PC-3 (cell line): ENCODE measurements at regions not wholly inside any gene's neighbourhood (a gene's known extent, or its start where the extent isn't known, plus 50 kb on each side); places are given as distances from the start of the nearest gene placed in this dataset.

Experiments used
- ATAC-seq: fragments of 200-7000 bp; cut with Tn5 transposase; 2 replicates; pipeline ENCODE4 v1.9.1; 2020; ENCODE audit warnings: mild to moderate bottlenecking, moderate library complexity
- BruUV-seq: library from RNA; stranded (reverse); fragments of 400-500 nt; replicated peaks from 2 replicates; lab custom pipeline; 2021; lab: Mats Ljungman, UMichigan
- CTCF ChIA-PET: fragments of 300-600 bp; sonication (Branson Sonifier 250); formaldehyde crosslinking; loops from one replicate; lab custom pipeline; 2022; ENCODE audit warnings: antibody characterized with exemption; lab: Charles Lee
- POLR2A ChIA-PET: fragments of 300-600 bp; sonication (Branson Sonifier 250); formaldehyde crosslinking; loops from one replicate; lab custom pipeline; 2022; ENCODE audit warnings: antibody characterized with exemption; ENCODE audit not compliant: unreplicated experiment; lab: Charles Lee
- DNase-seq: peaks from one replicate; pipeline ENCODE4 v3.0.0-alpha.2; 2015
- H2AFZ ChIP-seq: fragments of 300-600 bp; sonication (generic); 2 replicates; pipeline ENCODE4 v1.6.0; 2016; ENCODE audit warnings: antibody characterized with exemption, low read length
- H3F3A ChIP-seq: fragments of 300-600 bp; sonication (generic); one replicate; pipeline ENCODE4 v1.6.0; 2017; ENCODE audit warnings: antibody characterized with exemption, low read length, control low read depth, mild to moderate bottlenecking; ENCODE audit not compliant: unreplicated experiment
- H3K27ac ChIP-seq: fragments of 300-600 bp; sonication (generic); 2 replicates; pipeline ENCODE4 v1.5.1; 2016; ENCODE audit warnings: mild to moderate bottlenecking, low read length
- H3K27me3 ChIP-seq: fragments of 300-600 bp; sonication (generic); 2 replicates; pipeline ENCODE4 v1.6.1; 2016; ENCODE audit warnings: low read length, mixed read lengths
- H3K36me3 ChIP-seq: fragments of 300-600 bp; sonication (generic); 2 replicates; pipeline ENCODE4 v1.6.1; 2016; ENCODE audit warnings: low read depth, mixed run types, low read length, mixed read lengths
- H3K4me1 ChIP-seq: fragments of 300-600 bp; sonication (generic); 2 replicates; pipeline ENCODE4 v1.5.1; 2016; ENCODE audit warnings: low read length; ENCODE audit not compliant: insufficient read depth
- H3K4me2 ChIP-seq: fragments of 300-600 bp; sonication (generic); 2 replicates; pipeline ENCODE4 v1.6.0; 2016; ENCODE audit warnings: low read length
- H3K4me3 ChIP-seq: fragments of 300-600 bp; sonication (generic); 2 replicates; pipeline ENCODE4 v1.5.1; 2016; ENCODE audit warnings: mild to moderate bottlenecking, low read length, mixed read lengths
- H3K79me2 ChIP-seq: fragments of 300-600 bp; sonication (generic); 2 replicates; pipeline ENCODE4 v1.6.1; 2017; ENCODE audit warnings: low read length, mixed read lengths
- H3K9ac ChIP-seq: fragments of 300-600 bp; sonication (generic); 2 replicates; pipeline ENCODE4 v1.6.0; 2016; ENCODE audit warnings: mild to moderate bottlenecking, low read length
- H3K9me2 ChIP-seq: fragments of 300-600 bp; sonication (generic); replicated peaks from 2 replicates; pipeline ENCODE4 v1.6.1; 2016; ENCODE audit warnings: mixed run types, low read length, mixed read lengths
- H3K9me3 ChIP-seq: fragments of 300-600 bp; sonication (generic); 2 replicates; pipeline ENCODE4 v1.6.1; 2016; ENCODE audit warnings: low read length, mixed read lengths
- H4K20me1 ChIP-seq: fragments of 300-600 bp; sonication (generic); 2 replicates; pipeline ENCODE4 v1.6.1; 2016; ENCODE audit warnings: low read length, mixed read lengths
- EZH2 ChIP-seq: fragments of 300-600 bp; sonication (generic); IDR thresholded peaks from one replicate; pipeline ENCODE4 v1.6.1; 2017; ENCODE audit warnings: antibody characterized with exemption, mild to moderate bottlenecking, low read length; ENCODE audit not compliant: unreplicated experiment
- EZH2phosphoT487 ChIP-seq: fragments of 300-600 bp; sonication (generic); IDR thresholded peaks from 2 replicates; pipeline ENCODE4 v1.6.1; 2018; ENCODE audit warnings: mild to moderate bottlenecking, antibody characterized with exemption, low read length, borderline replicate concordance
- intact Hi-C: fragments of 100-400 bp; cut with micrococcal nuclease; formaldehyde crosslinking; loops from 2 replicates; pipeline ENCODE4 v1.9.0; 2023
- TF ChIP-seq, protein P1 (sequence below): fragments of 300-600 bp; sonication (generic); conservative IDR thresholded peaks from 2 replicates; pipeline ENCODE4 v1.5.1; 2017; ENCODE audit warnings: antibody characterized with exemption, low read depth, mild to moderate bottlenecking, low read length

DNA sequence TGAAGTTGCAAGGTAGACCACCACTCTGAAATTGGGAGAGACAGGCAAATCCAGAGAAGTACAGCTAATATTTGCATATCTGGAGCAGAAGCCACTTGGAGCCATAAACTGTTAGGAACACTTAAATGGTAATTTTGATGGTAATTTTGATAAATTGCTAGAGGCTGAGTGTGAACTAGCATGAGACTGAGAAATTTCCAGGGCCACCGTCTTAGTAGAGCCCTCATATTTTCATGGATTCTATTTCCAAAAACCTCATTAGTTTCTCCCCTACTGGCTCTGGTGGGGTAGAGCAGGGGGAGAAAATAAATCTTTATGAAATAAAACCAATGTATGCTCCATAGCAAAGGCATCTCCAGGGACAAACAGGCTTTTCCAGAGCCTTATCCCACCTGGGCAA, 429.4 kb upstream of the DIPK2B start:
- Histone ChIP-seq H3K4me2 (no peak overlapping the region), H4K20me1 (no peaks in the 10 kb centered on the region), H3K9me2 (no peaks in the 10 kb centered on the region), H3K9me3 (peaks cover 4% of the 10 kb centered on the region), H2AFZ (no peak overlapping the region), H3K4me1 (no peaks in the 10 kb centered on the region), H3K27me3 (no peaks in the 10 kb centered on the region), H3K79me2 (no peaks in the 10 kb centered on the region), H3F3A (no peaks in the 10 kb centered on the region), H3K9ac (no peak overlapping the region), H3K27ac (no peak overlapping the region), H3K36me3 (no peaks in the 10 kb centered on the region), H3K4me3 (no peak overlapping the region)
- TF ChIP-seq EZH2phosphoT487 = no peak
- no peak for TF ChIP-seq EZH2
- TF ChIP-seq, protein P1, sequence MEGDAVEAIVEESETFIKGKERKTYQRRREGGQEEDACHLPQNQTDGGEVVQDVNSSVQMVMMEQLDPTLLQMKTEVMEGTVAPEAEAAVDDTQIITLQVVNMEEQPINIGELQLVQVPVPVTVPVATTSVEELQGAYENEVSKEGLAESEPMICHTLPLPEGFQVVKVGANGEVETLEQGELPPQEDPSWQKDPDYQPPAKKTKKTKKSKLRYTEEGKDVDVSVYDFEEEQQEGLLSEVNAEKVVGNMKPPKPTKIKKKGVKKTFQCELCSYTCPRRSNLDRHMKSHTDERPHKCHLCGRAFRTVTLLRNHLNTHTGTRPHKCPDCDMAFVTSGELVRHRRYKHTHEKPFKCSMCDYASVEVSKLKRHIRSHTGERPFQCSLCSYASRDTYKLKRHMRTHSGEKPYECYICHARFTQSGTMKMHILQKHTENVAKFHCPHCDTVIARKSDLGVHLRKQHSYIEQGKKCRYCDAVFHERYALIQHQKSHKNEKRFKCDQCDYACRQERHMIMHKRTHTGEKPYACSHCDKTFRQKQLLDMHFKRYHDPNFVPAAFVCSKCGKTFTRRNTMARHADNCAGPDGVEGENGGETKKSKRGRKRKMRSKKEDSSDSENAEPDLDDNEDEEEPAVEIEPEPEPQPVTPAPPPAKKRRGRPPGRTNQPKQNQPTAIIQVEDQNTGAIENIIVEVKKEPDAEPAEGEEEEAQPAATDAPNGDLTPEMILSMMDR = no peak
- DNase-seq = no peak
- intact Hi-C loops = no loop called here
- no TSS peak for BruUV-seq
- ChIA-PET POLR2A (no interaction called here), CTCF (no interaction called here)
- no peak for ATAC-seq

DNA sequence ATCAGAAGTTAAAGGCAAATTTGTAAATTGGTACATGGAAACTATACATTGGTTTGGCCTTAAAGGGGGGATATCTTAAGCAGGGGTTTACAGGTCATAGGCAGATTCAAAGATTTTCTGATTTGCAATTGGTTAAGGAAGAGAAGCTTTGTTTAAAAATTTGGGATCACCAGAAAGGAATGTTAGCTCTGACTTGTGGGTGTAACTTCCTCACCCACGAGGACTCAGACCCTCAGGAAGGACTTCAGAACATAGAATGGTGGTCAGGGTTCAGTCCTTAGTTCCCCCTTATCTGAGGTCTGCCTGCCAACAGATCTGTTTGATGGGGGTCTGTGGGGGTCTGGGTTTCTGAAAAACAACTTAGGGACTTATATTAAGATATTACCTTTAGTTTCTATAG, 427.4 kb upstream of the DIPK2B start:
- Histone ChIP-seq H3K27me3 (no peaks in the 10 kb centered on the region), H3K36me3 (no peaks in the 10 kb centered on the region), H3K4me3 (no peak overlapping the region), H3K9me3 (peaks cover 4% of the 10 kb centered on the region), H3K27ac (no peak overlapping the region), H4K20me1 (no peaks in the 10 kb centered on the region), H2AFZ (no peak overlapping the region), H3K4me2 (no peak overlapping the region), H3K79me2 (no peaks in the 10 kb centered on the region), H3K9me2 (no peaks in the 10 kb centered on the region), H3K9ac (no peak overlapping the region), H3K4me1 (peaks cover 6% of the 10 kb centered on the region), H3F3A (no peaks in the 10 kb centered on the region)
- BruUV-seq = no TSS peak
- ATAC-seq (no peak), DNase-seq (peak; percentile 4)
- CTCF ChIA-PET = no interaction called here
- POLR2A ChIA-PET = no interaction called here
- intact Hi-C loops = no loop called here
- TF ChIP-seq, protein P1 = no peak
- no peak for TF ChIP-seq EZH2phosphoT487
- no peak for TF ChIP-seq EZH2

DNA sequence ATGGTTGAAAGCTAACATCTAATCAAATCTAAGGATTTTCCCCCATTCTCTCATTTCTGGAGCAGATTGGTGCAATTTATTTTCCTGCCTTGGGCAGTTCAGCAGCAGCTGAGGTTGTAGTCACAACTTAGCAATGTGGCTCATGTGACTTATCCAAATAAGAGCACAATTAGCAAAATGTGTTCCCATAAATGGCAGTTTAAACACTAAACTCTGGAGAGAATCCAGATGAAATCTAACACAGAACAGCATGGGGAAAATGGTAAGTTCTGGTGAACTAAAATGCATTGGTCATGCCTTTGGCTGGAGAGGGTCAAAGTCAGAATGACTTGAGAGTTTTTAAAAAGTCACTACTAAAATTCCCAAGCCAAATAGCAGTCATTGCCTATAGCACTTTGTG, 422.6 kb upstream of the DIPK2B start:
- no peaks in the 10 kb centered on the region for H3F3A ChIP-seq
- intact Hi-C loops = loop anchor here (2.0 kb wide), 1 partner anchor 88 kb away; no protein-coding TSS in a partner anchor
- H3K79me2 ChIP-seq = no peaks in the 10 kb centered on the region
- ATAC-seq (peak; percentile 60), DNase-seq (peak; percentile 67)
- peak overlapping the region; percentile 79 for H3K27ac ChIP-seq
- BruUV-seq = no TSS peak
- H3K4me1 ChIP-seq = peaks cover 26% of the 10 kb centered on the region
- TF ChIP-seq EZH2 (no peak), EZH2phosphoT487 (no peak)
- TF ChIP-seq, protein P1 = no peak
- ChIA-PET CTCF (no interaction called here), POLR2A (interaction anchor here (0.6 kb wide), 3 partner anchors 91 to 127 kb away, joined by 3 to 11 read pairs (median 4); no protein-coding TSS in a partner anchor)
- H2AFZ ChIP-seq = 0 out of 2 replicates have a peak overlapping the region, but pooled peaks have one; percentile 52
- peak overlapping the region; percentile 11; the same call in 1 of the 2 replicates for H3K4me2 ChIP-seq
- no peaks in the 10 kb centered on the region for H4K20me1 ChIP-seq
- H3K9me3 ChIP-seq = peaks cover 4% of the 10 kb centered on the region
- no peak overlapping the region for H3K4me3 ChIP-seq
- H3K27me3 ChIP-seq = no peaks in the 10 kb centered on the region
- no peaks in the 10 kb centered on the region for H3K36me3 ChIP-seq
- H3K9me2 ChIP-seq = no peaks in the 10 kb centered on the region
- no peak overlapping the region; the same call in 1 of the 2 replicates for H3K9ac ChIP-seq
